ENCODE measurements at regions not wholly inside any gene's neighbourhood (a gene's known extent, or its start where the extent isn't known, plus 50 kb on each side); places are given as distances from the start of the nearest gene placed in this dataset.

- no peak for DNase-seq
Measured at GRCh38 chr12:11568762-11569478, 80.6 kb upstream of the ETV6 start.

- no peak for DNase-seq
Measured at GRCh38 chr12:11569716-11570115, 79.8 kb upstream of the ETV6 start.

- DNase-seq = no peak
Measured at GRCh38 chr12:11573880-11574279, 75.6 kb upstream of the ETV6 start.

GRCh38 chr12:11576104-11576503 lies 73.4 kb upstream of the ETV6 start:
- DNase-seq = no peak

- no peak for DNase-seq
Measured at GRCh38 chr12:11577658-11578260, 71.7 kb upstream of the ETV6 start.

GRCh38 chr12:11578461-11578993 lies 70.9 kb upstream of the ETV6 start:
- no peak for DNase-seq

GRCh38 chr12:11580125-11580751 lies 69.2 kb upstream of the ETV6 start:
- DNase-seq = no peak

GRCh38 chr12:11581179-11581755 lies 68.2 kb upstream of the ETV6 start:
- DNase-seq = peak; percentile 65

- no peak for DNase-seq
Measured at GRCh38 chr12:11584221-11584855, 65.1 kb upstream of the ETV6 start.

- DNase-seq = no peak
Measured at GRCh38 chr12:11592484-11592883, 57.0 kb upstream of the ETV6 start.

GRCh38 chr12:11593013-11593412 lies 56.5 kb upstream of the ETV6 start:
- DNase-seq = no peak

- no peak for DNase-seq
Measured at GRCh38 chr12:11595080-11595479, 54.4 kb upstream of the ETV6 start.

GRCh38 chr12:11596141-11596540 lies 53.3 kb upstream of the ETV6 start:
- no peak for DNase-seq

GRCh38 chr12:11598900-11599299 lies 50.6 kb upstream of the ETV6 start:
- no peak for DNase-seq
